Stimulated activated CD8-positive, alpha-beta memory T cell treated with anti-CD3 and anti-CD28 coated beads, Interleukin-12 subunit alpha, Interleukin-12 subunit beta, amount 100 ng/mL, for 1 hour (primary cell): ENCODE measurements at regions not wholly inside any gene's neighbourhood (a gene's known extent, or its start where the extent isn't known, plus 50 kb on each side); places are given as distances from the start of the nearest gene placed in this dataset.

Source experiments
- DNase-seq: peaks from one replicate; pipeline ENCODE4 v3.0.0-alpha.2; 2020; ENCODE audit warnings: low read depth

- DNase-seq: no peak
These were observed 95.2 kb downstream of the PDGFA start for GRCh38 chr7:424301-424935.

GRCh38 chr7:424961-425793 is 94.5 kb downstream of the PDGFA start:
- DNase-seq: no peak

- DNase-seq: no peak
These were observed 93.9 kb downstream of the PDGFA start for GRCh38 chr7:425794-426188.

- no peak for DNase-seq
These were observed 93.1 kb downstream of the PDGFA start for GRCh38 chr7:426510-426909.

GRCh38 chr7:427506-428103 is 92.0 kb downstream of the PDGFA start:
- DNase-seq: no peak

GRCh38 chr7:428387-428786 is 91.3 kb downstream of the PDGFA start:
- no peak for DNase-seq

GRCh38 chr7:428927-429827 is 90.5 kb downstream of the PDGFA start:
- DNase-seq: no peak

- DNase-seq: no peak
These were observed 89.8 kb downstream of the PDGFA start for GRCh38 chr7:429828-430180.

GRCh38 chr7:431041-431440 is 88.6 kb downstream of the PDGFA start:
- no peak for DNase-seq

- DNase-seq: no peak
These were observed 88.0 kb downstream of the PDGFA start for GRCh38 chr7:431658-432111.

- DNase-seq: no peak
These were observed 87.4 kb downstream of the PDGFA start for GRCh38 chr7:432256-432655.

GRCh38 chr7:432933-433332 is 86.7 kb downstream of the PDGFA start:
- no peak for DNase-seq

- no peak for DNase-seq
These were observed 86.1 kb downstream of the PDGFA start for GRCh38 chr7:433558-433957.

- DNase-seq: no peak
These were observed 84.6 kb downstream of the PDGFA start for GRCh38 chr7:434891-435629.

GRCh38 chr7:435630-436366 is 83.8 kb downstream of the PDGFA start:
- no peak for DNase-seq

GRCh38 chr7:436367-437128 is 83.1 kb downstream of the PDGFA start:
- no peak for DNase-seq

GRCh38 chr7:437329-438251 is 82.1 kb downstream of the PDGFA start:
- DNase-seq: no peak

- DNase-seq: no peak
These were observed 81.3 kb downstream of the PDGFA start for GRCh38 chr7:438361-438760.

- no peak for DNase-seq
These were observed 80.7 kb downstream of the PDGFA start for GRCh38 chr7:438916-439315.
